ENCODE measurements at regions not wholly inside any gene's neighbourhood (a gene's known extent, or its start where the extent isn't known, plus 50 kb on each side); places are given as distances from the start of the nearest gene placed in this dataset.

- no peak for TF ChIP-seq CTCF (IDR thresholded peaks at IDR 0.05; ENCODE audit: insufficient read depth, low read length)
- no peak for TF ChIP-seq POLR2AphosphoS5 (IDR thresholded peaks at IDR 0.05; ENCODE audit: low read depth)
- no peak for TF ChIP-seq REST (IDR thresholded peaks at IDR 0.05; ENCODE audit: insufficient replicate concordance, low read depth)
- TF ChIP-seq GABPA (IDR thresholded peaks at IDR 0.05; ENCODE audit: low read depth): no peak
Observed at GRCh38 chr17:47066095-47066494, 87.0 kb upstream of the RPRML start.
